HepG2 (cell line): ENCODE measurements at regions not wholly inside any gene's neighbourhood (a gene's known extent, or its start where the extent isn't known, plus 50 kb on each side); places are given as distances from the start of the nearest gene placed in this dataset.

Experiments used
- ATAC-seq: fragments of 200-7000 bp; cut with Tn5 transposase; 3 replicates; pipeline ENCODE4 v1.9.1; 2020; ENCODE audit warnings: mild to moderate bottlenecking, moderate library complexity
- BruUV-seq: library from RNA; stranded (reverse); fragments of 400-500 nt; replicated peaks from 2 replicates; lab custom pipeline; 2021; lab: Mats Ljungman, UMichigan
- CTCF ChIA-PET: fragments of 300-600 bp; formaldehyde crosslinking; extraction: SDS; loops from one replicate; lab custom pipeline; 2021; ENCODE audit warnings: low total read pairs, inconsistent platforms, low intra/inter-chr PET ratio; lab: Yijun Ruan, JAX
- POLR2A ChIA-PET: fragments of 350-600 bp; sonication (Branson Sonifier 250); formaldehyde crosslinking; loops from one replicate; lab custom pipeline; 2020; ENCODE audit warnings: antibody characterized with exemption, inconsistent platforms; lab: Yijun Ruan, JAX
- DNase-seq: peaks from one replicate; pipeline ENCODE4 v3.0.0-alpha.2; 2015; ENCODE audit warnings: low spot score
- FAIRE-seq: peaks from 3 replicates; lab custom pipeline; 2011; peaks lifted over from hg19 to GRCh38; lab: Jason Lieb, UNC
- H2AFZ ChIP-seq: one replicate; pipeline ENCODE4 v1.6.1; 2011; ENCODE audit warnings: low read length, inconsistent platforms
- H3K27ac ChIP-seq: fragments of 300-600 bp; 3 replicates; pipeline ENCODE4 v1.8.0; 2011; ENCODE audit warnings: mixed run types, mild to moderate bottlenecking, mixed read lengths, low read length, inconsistent platforms; ENCODE audit not compliant: insufficient read depth; ENCODE audit errors: extremely low read length
- H3K27me3 ChIP-seq, 2 experiments: fragments of 200-600 bp in 1 of 2; 2 replicates in 1 of 2; 3 replicates in 1 of 2; pipeline versions ENCODE4 v1.6.0 to v1.8.0; 2011; ENCODE audit warnings: low read length in 2 of 2, mild to moderate bottlenecking in 2 of 2, moderate library complexity in 2 of 2, inconsistent platforms in 1 of 2; ENCODE audit not compliant: insufficient read depth in 2 of 2, control insufficient read depth in 1 of 2
- H3K36me3 ChIP-seq, 2 experiments: fragments of 200-600 bp in 1 of 2; replicated peaks in 1 of 2; 2 replicates in 1 of 2; 3 replicates in 1 of 2; pipeline versions ENCODE4 v1.5.1 to v1.8.0; 2011; ENCODE audit warnings: low read length in 2 of 2, inconsistent platforms in 1 of 2; ENCODE audit not compliant: insufficient read depth in 2 of 2, control insufficient read depth in 1 of 2
- H3K4me1 ChIP-seq: 2 replicates; pipeline ENCODE4 v1.5.1; 2012; ENCODE audit warnings: low read length, inconsistent platforms; ENCODE audit not compliant: insufficient read depth
- H3K4me2 ChIP-seq: 2 replicates; pipeline ENCODE4 v1.6.0; 2011; ENCODE audit warnings: low read depth, low read length, inconsistent platforms
- H3K4me3 ChIP-seq, 3 experiments: fragments of 200-600 bp in 1 of 3; sonication (generic), shearing (Covaris generic) in 1 of 3; replicated peaks in 1 of 3; 2 replicates each; pipeline ENCODE4 v1.5.1; 2011 to 2016; ENCODE audit warnings: low read length in 3 of 3, inconsistent platforms in 2 of 3, low read depth in 2 of 3, mild to moderate bottlenecking in 2 of 3, control low read depth in 1 of 3, mixed read lengths in 1 of 3; ENCODE audit not compliant: insufficient read depth in 1 of 3
- H3K79me2 ChIP-seq: one replicate; pipeline ENCODE4 v1.6.1; 2011; ENCODE audit warnings: low read length, inconsistent platforms; ENCODE audit not compliant: insufficient read depth
- H3K9ac ChIP-seq: 2 replicates; pipeline ENCODE4 v1.6.0; 2011; ENCODE audit warnings: mild to moderate bottlenecking, low read depth, low read length, inconsistent platforms; ENCODE audit not compliant: insufficient read depth
- H3K9me3 ChIP-seq: 2 replicates; pipeline ENCODE4 v1.5.1; 2012; ENCODE audit warnings: mild to moderate bottlenecking, low read length
- H4K20me1 ChIP-seq: 2 replicates; pipeline ENCODE4 v1.6.0; 2011; ENCODE audit warnings: inconsistent platforms, mild to moderate bottlenecking, low read length, moderate library complexity; ENCODE audit not compliant: insufficient read depth
- ARID2 ChIP-seq: sonication (generic); formaldehyde crosslinking; IDR thresholded peaks from 2 replicates; pipeline ENCODE4 v1.8.1; 2022; ENCODE audit warnings: mild to moderate bottlenecking, missing genetic modification reagents, borderline replicate concordance
- ATF3 ChIP-seq: sonication (generic); formaldehyde crosslinking; IDR thresholded peaks from 2 replicates; pipeline ENCODE4 v1.4.0; 2020; ENCODE audit warnings: missing genetic modification reagents
- CREB1 ChIP-seq, 2 experiments: fragments of 450-650 bp in 1 of 2; IDR thresholded peaks; 2 replicates each; pipeline ENCODE4 v1.6.1; 2016 to 2017; ENCODE audit warnings: control low read depth in 1 of 2, mild to moderate bottlenecking in 1 of 2, missing compliant biosample characterization in 1 of 2, missing genetic modification characterization in 1 of 2
- REXO4 ChIP-seq: sonication (generic); formaldehyde crosslinking; IDR thresholded peaks from 2 replicates; pipeline ENCODE4 v1.8.0; 2022; ENCODE audit warnings: missing genetic modification reagents, mild to moderate bottlenecking, borderline replicate concordance
- SCMH1 ChIP-seq: sonication (generic); formaldehyde crosslinking; IDR thresholded peaks from 2 replicates; pipeline ENCODE4 v1.9.0; 2021; ENCODE audit warnings: missing genetic modification reagents, mild to moderate bottlenecking, borderline replicate concordance
- STAT5B ChIP-seq: sonication (generic); formaldehyde crosslinking; IDR thresholded peaks from 2 replicates; pipeline ENCODE4 v1.4.0; 2020; ENCODE audit warnings: missing genetic modification reagents
- ZBTB42 ChIP-seq: sonication (generic); formaldehyde crosslinking; IDR thresholded peaks from 2 replicates; pipeline ENCODE4 v1.5.0; 2020; ENCODE audit warnings: mild to moderate bottlenecking, missing genetic modification reagents
- ZNF264 ChIP-seq: sonication (generic); formaldehyde crosslinking; IDR thresholded peaks from 2 replicates; pipeline ENCODE4 v1.4.0; 2020; ENCODE audit warnings: missing genetic modification reagents
- ZNF350 ChIP-seq: sonication (generic); formaldehyde crosslinking; IDR thresholded peaks from 2 replicates; pipeline ENCODE4 v1.4.0; 2020; ENCODE audit warnings: mild to moderate bottlenecking, low read depth, missing genetic modification reagents, borderline replicate concordance
- ZNF616 ChIP-seq: sonication (generic); formaldehyde crosslinking; IDR thresholded peaks from 2 replicates; pipeline ENCODE4 v1.5.0; 2020; ENCODE audit warnings: low read depth, mild to moderate bottlenecking, missing genetic modification reagents
- ZNF788 ChIP-seq: sonication (generic); formaldehyde crosslinking; IDR thresholded peaks from 2 replicates; pipeline ENCODE4 v1.5.0; 2020; ENCODE audit warnings: mild to moderate bottlenecking, missing genetic modification reagents, borderline replicate concordance
- ZNF839 ChIP-seq: sonication (generic); formaldehyde crosslinking; IDR thresholded peaks from 2 replicates; pipeline ENCODE4 v1.4.0; 2020; ENCODE audit warnings: missing genetic modification reagents, mild to moderate bottlenecking, borderline replicate concordance
- WGBS: methylation state at CpG from one replicate; pipeline ENCODE4 v1.1.6; 2017; ENCODE audit warnings: low lambda C conversion rate; 5-methylcytosine and 5-hydroxymethylcytosine counted together
- in situ Hi-C: cut with HindIII; loops from 2 replicates; pipeline ENCODE4 v1.10.0; 2017; ENCODE audit warnings: low pct_unique_long_range_greater_than_20kb; ENCODE audit not compliant: extremely low pct_ligation_motif_present
- intact Hi-C: fragments of 100-400 bp; cut with micrococcal nuclease; formaldehyde crosslinking; loops from one replicate; pipeline ENCODE4 v1.10.0; 2022; ENCODE audit not compliant: unreplicated experiment

GRCh38 chr9:11233696-11234095, 620.9 kb upstream of the PTPRD start:
- no peak overlapping the region for H3K4me2 ChIP-seq
- no peak for ATAC-seq
- BruUV-seq = no TSS peak
- TF ChIP-seq ZNF788 (CRISPR knock-in tag) = no peak
- CTCF ChIA-PET = no interaction called here
- no peak for DNase-seq
- in situ Hi-C loops = no loop called here
- no peaks in the 10 kb centered on the region for H3K27me3 ChIP-seq
- H3K36me3 ChIP-seq = no peaks in the 10 kb centered on the region
- H3K9ac ChIP-seq = no peak overlapping the region
- 4% methylated on average over 1 of the region's 1 CpG for WGBS
- H3K4me1 ChIP-seq = no peaks in the 10 kb centered on the region
- H3K4me3 ChIP-seq = no peak overlapping the region
- H3K9me3 ChIP-seq = peaks cover 85% of the 10 kb centered on the region
- no peak overlapping the region for H2AFZ ChIP-seq
- no peak overlapping the region for H3K27ac ChIP-seq
- POLR2A ChIA-PET = no interaction called here
- no peaks in the 10 kb centered on the region for H4K20me1 ChIP-seq
- no peak for FAIRE-seq
- intact Hi-C loops = no loop called here
- H3K79me2 ChIP-seq = no peaks in the 10 kb centered on the region

GRCh38 chr9:11235061-11235460, 622.3 kb upstream of the PTPRD start:
- no peaks in the 10 kb centered on the region for H3K79me2 ChIP-seq
- no peak overlapping the region for H3K4me2 ChIP-seq
- no peaks in the 10 kb centered on the region for H3K4me1 ChIP-seq
- intact Hi-C loops (no loop called here), in situ Hi-C loops (no loop called here)
- no peak overlapping the region for H3K4me3 ChIP-seq
- no peak overlapping the region for H3K27ac ChIP-seq
- H2AFZ ChIP-seq = no peak overlapping the region
- no TSS peak for BruUV-seq
- POLR2A ChIA-PET = no interaction called here
- no peak for TF ChIP-seq ZNF839
- no peak for FAIRE-seq
- no peak for DNase-seq
- no peaks in the 10 kb centered on the region for H3K27me3 ChIP-seq
- no peaks in the 10 kb centered on the region for H4K20me1 ChIP-seq
- no peak overlapping the region for H3K9ac ChIP-seq
- CTCF ChIA-PET = no interaction called here
- no peaks in the 10 kb centered on the region for H3K36me3 ChIP-seq
- no peak for ATAC-seq
- 7% methylated on average over 2 of the region's 2 CpGs for WGBS
- peaks cover 85% of the 10 kb centered on the region for H3K9me3 ChIP-seq

- TF ChIP-seq REXO4 (CRISPR knock-in tag) (no peak), ZNF616 (CRISPR knock-in tag) (no peak), ARID2 (CRISPR knock-in tag) (no peak), STAT5B (CRISPR knock-in tag) (no peak), ATF3 (CRISPR knock-in tag) (no peak), SCMH1 (no peak), ZBTB42 (CRISPR knock-in tag) (no peak), CREB1 (IDR thresholded peaks at IDR 0.05) (no peak), CREB1 (CRISPR knock-in tag; IDR thresholded peaks at IDR 0.05) (no peak), ZNF264 (no peak), ZNF350 (CRISPR knock-in tag) (no peak)
- TF ChIP-seq, all 625 proteins: peak for 0
- H3K4me3 ChIP-seq = no peak overlapping the region
- no peak for FAIRE-seq
- no peak for DNase-seq
- intact Hi-C loops = no loop called here
- no peaks in the 10 kb centered on the region for H3K79me2 ChIP-seq
- no peaks in the 10 kb centered on the region for H3K4me1 ChIP-seq
- H3K27ac ChIP-seq = no peak overlapping the region
- in situ Hi-C loops = no loop called here
- ChIA-PET CTCF (no interaction called here), POLR2A (no interaction called here)
- no peak overlapping the region for H3K4me2 ChIP-seq
- no peaks in the 10 kb centered on the region for H3K27me3 ChIP-seq
- no peak for ATAC-seq
- BruUV-seq = no TSS peak
- H2AFZ ChIP-seq = no peak overlapping the region
- 0% methylated on average over 1 of the region's 1 CpG for WGBS
- peaks cover 83% of the 10 kb centered on the region for H3K9me3 ChIP-seq
- H3K36me3 ChIP-seq = no peaks in the 10 kb centered on the region
- H3K9ac ChIP-seq = no peak overlapping the region
- H4K20me1 ChIP-seq = no peaks in the 10 kb centered on the region
These were observed 629.0 kb upstream of the PTPRD start for GRCh38 chr9:11241779-11242178.
